H9 (cell line): ENCODE measurements at regions not wholly inside any gene's neighbourhood (a gene's known extent, or its start where the extent isn't known, plus 50 kb on each side); places are given as distances from the start of the nearest gene placed in this dataset.

ENCODE experiments used
- DNase-seq: peaks from one replicate; pipeline ENCODE4 v3.0.0-alpha.2; 2017
- H2AFZ ChIP-seq: one replicate; pipeline ENCODE4 v1.6.1; 2013; ENCODE audit warnings: mild to moderate bottlenecking, low read length, control low read depth, moderate library complexity
- H2AK5ac ChIP-seq: 2 replicates; pipeline ENCODE4 v1.6.1; 2013; ENCODE audit warnings: low read length, control low read depth, mixed read lengths; ENCODE audit not compliant: insufficient read length
- H2BK120ac ChIP-seq: one replicate; pipeline ENCODE4 v1.6.1; 2013; ENCODE audit warnings: low read depth, mild to moderate bottlenecking, low read length, control low read depth, inconsistent platforms; ENCODE audit not compliant: poor library complexity, severe bottlenecking
- H2BK12ac ChIP-seq: 2 replicates; pipeline ENCODE4 v1.6.1; 2013; ENCODE audit warnings: low read length, control low read depth, mixed read lengths, low read depth; ENCODE audit not compliant: insufficient read length
- H2BK15ac ChIP-seq: 2 replicates; pipeline ENCODE4 v1.6.1; 2013; ENCODE audit warnings: low read depth, low read length, control low read depth
- H2BK20ac ChIP-seq: one replicate; pipeline ENCODE4 v1.6.1; 2013; ENCODE audit warnings: low read depth, mild to moderate bottlenecking, low read length, control low read depth, inconsistent platforms; ENCODE audit not compliant: poor library complexity, severe bottlenecking
- H2BK5ac ChIP-seq: 2 replicates; pipeline ENCODE4 v1.6.1; 2013; ENCODE audit warnings: low read length, control low read depth, mixed read lengths; ENCODE audit not compliant: insufficient read length
- H3K14ac ChIP-seq: 2 replicates; pipeline ENCODE4 v1.6.1; 2013; ENCODE audit warnings: low read length, control low read depth; ENCODE audit not compliant: insufficient read depth
- H3K18ac ChIP-seq: 2 replicates; pipeline ENCODE4 v1.6.1; 2013; ENCODE audit warnings: low read depth, mild to moderate bottlenecking, mixed read lengths, low read length, control low read depth; ENCODE audit not compliant: insufficient read length
- H3K23ac ChIP-seq: 2 replicates; pipeline ENCODE4 v1.6.1; 2013; ENCODE audit warnings: low read length, control low read depth, mixed read lengths, low read depth; ENCODE audit not compliant: insufficient read length
- H3K23me2 ChIP-seq: 2 replicates; pipeline ENCODE4 v1.6.1; 2013; ENCODE audit warnings: low read depth, mild to moderate bottlenecking, mixed read lengths, low read length, control low read depth; ENCODE audit not compliant: insufficient read length, poor library complexity, severe bottlenecking
- H3K27ac ChIP-seq: 2 replicates; pipeline ENCODE4 v1.5.1; 2013; ENCODE audit warnings: low read length, control low read depth, mixed read lengths, low read depth; ENCODE audit not compliant: insufficient read length
- H3K27me3 ChIP-seq: 2 replicates; pipeline ENCODE4 v1.6.1; 2013; ENCODE audit warnings: low read length, control low read depth, inconsistent platforms; ENCODE audit not compliant: insufficient read depth
- H3K4ac ChIP-seq: 2 replicates; pipeline ENCODE4 v1.6.1; 2013; ENCODE audit warnings: low read depth, mild to moderate bottlenecking, control low read depth, inconsistent platforms, low read length, moderate library complexity
- H3K4me1 ChIP-seq: 2 replicates; pipeline ENCODE4 v1.6.1; 2013; ENCODE audit warnings: low read length, control low read depth, inconsistent platforms; ENCODE audit not compliant: insufficient read depth
- H3K4me2 ChIP-seq: 2 replicates; pipeline ENCODE4 v1.6.1; 2013; ENCODE audit warnings: low read length, control low read depth, mixed read lengths; ENCODE audit not compliant: insufficient read length, insufficient read depth
- H3K56ac ChIP-seq: 2 replicates; pipeline ENCODE4 v1.6.1; 2013; ENCODE audit warnings: low read depth, mild to moderate bottlenecking, mixed read lengths, low read length, control low read depth; ENCODE audit not compliant: insufficient read length
- H3K79me1 ChIP-seq: 2 replicates; pipeline ENCODE4 v1.6.1; 2013; ENCODE audit warnings: low read depth, mild to moderate bottlenecking, moderate library complexity, low read length, control low read depth, inconsistent platforms; ENCODE audit not compliant: insufficient read depth, poor library complexity, severe bottlenecking
- H3K79me2 ChIP-seq: 2 replicates; pipeline ENCODE4 v1.6.1; 2013; ENCODE audit warnings: low read length, control low read depth, inconsistent platforms; ENCODE audit not compliant: insufficient read depth
- H3K9ac ChIP-seq: 2 replicates; pipeline ENCODE4 v1.6.1; 2013; ENCODE audit warnings: low read length, control low read depth, mixed read lengths; ENCODE audit not compliant: insufficient read length; ENCODE audit errors: extremely low read depth
- H3K9me3 ChIP-seq: one replicate; pipeline ENCODE4 v1.6.1; 2013; ENCODE audit warnings: low read depth, low read length, inconsistent platforms; ENCODE audit not compliant: control insufficient read depth
- H3T11ph ChIP-seq: one replicate; pipeline ENCODE4 v1.6.1; 2013; ENCODE audit warnings: mild to moderate bottlenecking, low read length, control low read depth, inconsistent platforms
- H4K20me1 ChIP-seq: one replicate; pipeline ENCODE4 v1.6.1; 2013; ENCODE audit not compliant: control insufficient read depth, insufficient read length, insufficient read depth
- H4K5ac ChIP-seq: 2 replicates; pipeline ENCODE4 v1.6.1; 2013; ENCODE audit warnings: low read depth, mild to moderate bottlenecking, mixed read lengths, low read length, control low read depth; ENCODE audit not compliant: insufficient read length
- H4K8ac ChIP-seq: replicated peaks from 2 replicates; pipeline ENCODE4 v1.6.1; 2013; ENCODE audit warnings: low read length, control low read depth, mixed read lengths, low read depth; ENCODE audit not compliant: insufficient read length
- H4K91ac ChIP-seq: 2 replicates; pipeline ENCODE4 v1.6.1; 2013; ENCODE audit warnings: low read depth, mild to moderate bottlenecking, moderate library complexity, mixed read lengths, low read length, control low read depth; ENCODE audit not compliant: insufficient read length
- H3K27ac Mint-ChIP-seq, 3 experiments: 2 replicates in 2 of 3; 3 replicates in 1 of 3; pipeline ENCODE4 v1.8.0; 2020 to 2021; ENCODE audit warnings: mixed read lengths in 3 of 3, mild to moderate bottlenecking in 1 of 3, moderate library complexity in 1 of 3
- H3K27me3 Mint-ChIP-seq: 2 replicates; pipeline ENCODE4 v1.8.0; 2021; ENCODE audit warnings: low read depth, mild to moderate bottlenecking, moderate library complexity, mixed read lengths
- H3K36me3 Mint-ChIP-seq, 3 experiments: 2 replicates in 2 of 3; 3 replicates in 1 of 3; pipeline ENCODE4 v1.8.0; 2020 to 2021; ENCODE audit warnings: low read depth in 3 of 3, mixed read lengths in 3 of 3; ENCODE audit not compliant: insufficient read depth in 1 of 3
- H3K4me1 Mint-ChIP-seq, 2 experiments: 2 replicates each; pipeline ENCODE4 v1.8.0; 2020; ENCODE audit warnings: mixed read lengths in 2 of 2
- H3K4me3 Mint-ChIP-seq, 2 experiments: 2 replicates in 1 of 2; 3 replicates in 1 of 2; pipeline ENCODE4 v1.8.0; 2020 to 2021; ENCODE audit warnings: mild to moderate bottlenecking in 2 of 2, mixed read lengths in 2 of 2, moderate library complexity in 1 of 2
- H3K9me3 Mint-ChIP-seq, 2 experiments: 2 replicates in 1 of 2; 3 replicates in 1 of 2; pipeline ENCODE4 v1.8.0; 2020; ENCODE audit warnings: mild to moderate bottlenecking in 2 of 2, mixed read lengths in 2 of 2, moderate library complexity in 1 of 2
- CTCF ChIP-seq: fragments of 200-600 bp; sonication (generic); conservative IDR thresholded peaks from 3 replicates; pipeline ENCODE4 v1.8.0; 2021; ENCODE audit warnings: antibody characterized with exemption, mild to moderate bottlenecking
- WGBS: extraction: QIAGEN DNeasy Blood & Tissue Kit; methylation state at CpG from one replicate; pipeline ENCODE4 v1.1.7; 2013; ENCODE audit warnings: missing lambda C conversion rate, low lambda C conversion rate, mixed read lengths; ENCODE audit not compliant: insufficient read length; ENCODE audit errors: extremely low coverage; 5-methylcytosine and 5-hydroxymethylcytosine counted together

GRCh38 chr16:50939356-50939755 is 197.5 kb downstream of the CYLD start:
- DNase-seq = no peak
- Histone ChIP-seq H4K8ac (no peak overlapping the region), H3K9ac (no peak overlapping the region), H4K91ac (no peak overlapping the region), H3K79me1 (no peaks in the 10 kb centered on the region), H2BK120ac (no peak overlapping the region), H3K18ac (no peak overlapping the region), H3K23ac (no peak overlapping the region), H2BK20ac (no peak overlapping the region), H3K27me3 (no peaks in the 10 kb centered on the region), H3K4me1 (no peaks in the 10 kb centered on the region), H2AK5ac (no peak overlapping the region), H2BK12ac (no peak overlapping the region), H3K9me3 (no peaks in the 10 kb centered on the region), H4K20me1 (no peaks in the 10 kb centered on the region), H3K23me2 (no peaks in the 10 kb centered on the region), H2BK15ac (no peak overlapping the region), H3K56ac (no peak overlapping the region), H3K4ac (no peak overlapping the region), H3K27ac (no peak overlapping the region), H3K4me2 (no peak overlapping the region), H3K79me2 (no peaks in the 10 kb centered on the region), H4K5ac (no peak overlapping the region), H3K14ac (no peak overlapping the region), H3T11ph (no peak overlapping the region), H2AFZ (no peak overlapping the region), H2BK5ac (no peak overlapping the region)
- no peak overlapping the region for H3K27ac Mint-ChIP-seq
- peaks cover 10 to 17% of the 10 kb centered on the region in 2 experiments for H3K4me1 Mint-ChIP-seq
- WGBS = no CpG with 5 or more reads among the region's 2 CpGs
- TF ChIP-seq CTCF = no peak
- H3K36me3 Mint-ChIP-seq = no peaks in the 10 kb centered on the region
- H3K9me3 Mint-ChIP-seq = peaks cover 0 to 1% of the 10 kb centered on the region in 2 experiments; a peak in 1 of 5 replicates
- H3K4me3 Mint-ChIP-seq = no peak overlapping the region
- H3K27me3 Mint-ChIP-seq = peaks cover 4% of the 10 kb centered on the region; the same call in 1 of the 2 replicates
